ENCODE measurements at regions not wholly inside any gene's neighbourhood (a gene's known extent, or its start where the extent isn't known, plus 50 kb on each side); places are given as distances from the start of the nearest gene placed in this dataset.
A peak's percentile ranks its signal among the peaks of the same experiment; 100 is the strongest.

DNA sequence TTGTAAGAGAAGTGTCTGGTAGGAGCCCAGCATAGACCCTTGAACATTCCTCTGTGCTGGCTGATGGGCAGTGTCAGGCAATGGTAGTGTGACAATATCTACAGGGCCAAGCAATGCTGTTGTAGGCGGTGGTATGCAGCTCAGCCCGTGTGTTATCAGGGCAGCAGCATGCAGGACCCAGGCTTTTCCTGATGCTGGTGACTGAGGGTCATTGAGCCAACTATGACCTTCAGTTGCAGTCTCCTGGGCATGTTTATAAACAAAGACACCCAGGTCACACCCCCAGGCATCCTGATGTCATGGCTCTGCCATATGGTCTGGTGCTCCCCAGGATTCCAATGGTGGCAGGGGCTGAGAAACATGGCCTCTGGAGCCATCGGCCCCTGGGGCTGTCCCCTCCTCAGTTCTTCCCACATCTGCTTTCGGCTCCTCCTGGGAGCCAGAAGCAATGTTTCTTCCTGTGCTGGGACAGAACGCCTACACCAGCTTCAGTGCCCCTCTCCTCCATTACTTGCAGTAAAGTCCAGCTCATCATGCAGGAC lies 518.0 kb upstream of the HS6ST1 start:
- DNase-seq = no peak

GRCh38 chr2:128838244-128838643 lies 519.6 kb upstream of the HS6ST1 start:
- DNase-seq = no peak

DNA sequence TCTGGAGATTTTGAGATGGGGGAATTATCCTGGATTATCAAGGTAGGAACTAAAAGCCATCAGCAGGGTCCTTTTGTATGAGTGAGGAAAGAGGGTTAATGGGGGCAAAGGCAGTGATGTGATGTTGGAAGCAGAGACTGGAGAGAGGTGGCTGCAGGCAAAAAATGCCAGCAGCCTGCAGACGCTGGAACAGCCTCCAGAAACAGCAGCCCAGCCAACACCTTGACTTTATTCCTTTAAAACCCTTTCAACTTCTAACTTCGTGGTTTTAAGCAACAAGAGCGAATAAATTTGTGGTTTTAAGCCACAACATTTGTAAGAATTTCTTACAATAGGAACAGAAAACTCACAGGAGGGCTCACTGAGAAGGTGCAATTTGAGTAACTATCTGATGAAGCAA lies 523.1 kb upstream of the HS6ST1 start:
- DNase-seq = no peak

DNA sequence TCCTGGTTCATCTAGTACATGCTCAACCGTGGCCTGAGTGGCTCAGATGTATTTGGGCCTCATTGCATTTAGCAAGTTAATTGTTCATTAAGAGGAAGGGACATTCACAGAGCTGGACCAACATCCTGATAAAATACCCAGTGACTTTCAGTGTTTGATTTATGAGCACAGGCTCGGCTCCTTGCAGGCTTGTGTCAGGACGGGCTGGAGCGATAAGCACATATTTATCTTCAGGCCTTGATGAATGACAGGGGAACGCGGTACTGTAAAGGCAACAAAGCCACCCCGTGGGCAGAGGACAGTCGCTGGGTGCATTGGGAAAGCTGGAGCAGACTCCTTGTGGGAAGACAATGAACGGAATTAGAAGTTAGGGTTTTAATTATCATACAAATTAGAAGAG lies 548.6 kb upstream of the HS6ST1 start:
- DNase-seq = no peak

DNA sequence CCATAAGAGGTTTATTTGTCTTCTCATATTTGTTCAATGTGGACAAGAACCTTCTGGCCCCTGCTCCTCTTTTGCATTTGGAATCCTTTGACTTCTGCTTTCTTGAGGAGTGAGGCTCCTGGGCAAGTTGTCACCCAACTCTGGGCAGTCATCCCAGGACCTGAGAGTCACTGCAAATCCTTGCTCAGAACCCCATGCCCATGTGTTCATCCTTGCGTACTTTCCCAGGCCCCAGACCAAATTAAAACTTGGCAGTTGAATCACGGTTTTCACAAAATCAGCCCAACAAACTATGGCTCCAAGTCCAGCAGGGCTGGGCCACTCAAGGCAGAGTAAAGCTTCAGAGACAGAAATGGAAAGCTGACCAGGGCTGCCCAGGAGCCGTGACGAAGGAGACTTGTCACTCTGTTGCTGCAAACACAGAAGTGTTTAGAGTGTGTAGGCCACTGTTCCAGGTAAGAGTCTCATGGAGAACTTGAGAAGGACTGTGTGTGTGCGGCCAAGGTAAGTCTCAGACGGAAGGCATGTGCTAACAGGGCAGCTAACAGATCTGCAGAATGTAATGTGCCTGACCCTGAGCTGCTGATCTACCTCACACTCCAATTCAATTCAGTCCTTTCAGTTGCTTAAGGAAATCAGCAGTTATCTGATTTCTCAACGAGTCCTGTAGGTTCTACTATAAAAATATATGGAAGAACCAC lies 549.4 kb upstream of the HS6ST1 start:
- no peak for DNase-seq

DNA sequence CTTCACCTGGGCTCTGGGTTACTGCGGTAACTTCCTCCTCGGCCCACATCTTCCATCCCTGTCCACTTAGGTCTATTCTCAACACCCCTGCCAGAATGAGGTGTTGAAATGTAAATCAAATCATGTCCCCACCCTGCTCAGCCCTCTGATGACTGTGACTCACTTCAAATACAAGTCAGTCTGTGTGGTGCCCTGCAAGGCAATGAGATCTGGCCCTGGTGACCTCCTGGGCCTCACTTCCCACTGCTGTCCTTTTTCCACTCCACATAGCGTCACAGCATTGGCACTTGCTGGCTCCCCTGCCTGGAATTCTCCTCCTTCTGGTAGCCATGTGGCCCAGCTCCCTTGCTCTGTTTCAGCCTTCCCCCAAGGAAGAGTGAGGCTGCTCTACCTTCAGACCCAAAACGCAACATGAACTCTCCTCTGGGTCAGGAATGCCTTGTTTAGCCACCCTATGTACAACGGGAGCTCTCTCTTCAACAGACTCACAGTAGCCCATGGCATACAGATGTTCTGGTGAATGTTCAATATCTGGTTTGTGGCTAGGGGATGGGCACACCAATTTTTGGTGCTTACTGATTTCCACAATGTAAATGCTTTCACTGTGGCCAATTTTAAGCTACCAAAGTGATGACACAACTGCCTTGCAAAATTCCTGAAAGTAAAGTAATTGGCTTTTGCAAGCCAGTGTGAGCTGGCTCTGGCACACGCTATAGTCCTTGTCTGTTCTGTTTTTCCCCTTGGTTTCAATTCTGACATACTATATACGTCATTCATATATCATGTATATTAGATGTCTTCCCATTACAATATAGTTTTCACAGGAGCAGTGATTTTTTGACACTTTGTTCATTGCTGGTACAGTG lies 550.3 kb upstream of the HS6ST1 start:
- no peak for DNase-seq

GRCh38 chr2:128874608-128875007 lies 555.9 kb upstream of the HS6ST1 start:
- no peak for DNase-seq

- DNase-seq = no peak
These were observed 558.6 kb upstream of the HS6ST1 start for GRCh38 chr2:128876986-128877983.

DNA sequence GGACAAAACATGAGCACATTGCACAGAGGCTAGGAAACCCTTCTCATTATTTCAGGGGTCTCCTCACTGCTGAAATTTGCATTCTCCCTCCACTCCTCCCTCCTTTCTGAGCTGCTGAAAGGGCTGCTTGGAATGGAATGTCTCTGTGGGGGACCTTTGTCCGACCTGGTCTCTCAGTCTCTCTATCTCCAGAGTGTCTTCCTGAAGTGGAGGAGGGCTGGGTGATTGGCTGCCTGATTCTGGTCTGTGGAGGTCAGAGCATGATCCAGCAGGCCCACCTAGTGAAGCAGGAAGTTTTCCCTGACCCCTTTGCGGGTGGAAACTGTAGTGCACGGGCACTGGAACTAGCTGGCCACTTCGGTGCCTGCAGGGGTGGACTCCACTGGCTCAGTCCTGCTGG lies 560.5 kb upstream of the HS6ST1 start:
- DNase-seq = no peak

DNA sequence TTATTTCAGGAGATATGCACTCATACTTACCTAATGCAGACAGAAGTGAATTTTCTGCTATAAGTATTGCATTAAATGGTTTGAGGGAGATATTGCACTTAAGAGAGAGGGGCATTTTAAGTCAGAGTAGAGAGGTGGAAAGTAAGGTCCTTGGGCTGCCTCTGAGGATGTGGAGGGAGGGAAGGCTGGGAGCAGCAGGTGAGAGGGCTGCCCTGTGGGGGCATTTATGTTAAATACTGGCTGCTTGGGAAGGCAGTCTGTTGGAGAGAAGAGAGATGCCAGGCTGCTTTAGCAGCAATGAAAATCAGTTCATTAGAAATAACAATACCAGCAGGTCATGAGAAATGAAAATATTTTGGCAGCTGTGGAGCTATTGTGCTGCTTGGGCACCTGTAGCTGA lies 576.2 kb upstream of the HS6ST1 start:
- DNase-seq = no peak

- DNase-seq = peak; percentile 77
These were observed 583.1 kb upstream of the HS6ST1 start for GRCh38 chr2:128901572-128902391.

DNA sequence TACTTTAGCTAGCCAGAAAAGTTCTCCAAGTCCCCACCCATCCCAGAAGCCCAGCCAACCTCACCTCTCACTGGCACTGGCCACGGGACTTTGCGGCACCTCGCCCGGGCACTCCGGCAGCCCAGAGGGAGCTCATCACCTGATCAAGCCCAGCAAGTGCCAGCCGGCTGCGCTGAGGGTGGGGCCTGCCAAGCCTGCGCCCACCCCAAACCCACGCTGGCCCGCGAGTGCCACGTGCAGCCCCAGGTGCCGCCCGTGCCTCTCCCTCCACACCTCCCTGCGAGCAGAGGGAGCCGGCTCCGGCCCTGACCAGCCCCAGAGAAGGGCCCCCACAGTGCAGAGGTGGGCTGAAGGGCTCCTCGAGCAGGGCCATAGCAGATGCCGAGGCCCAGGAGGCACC lies 585.0 kb upstream of the HS6ST1 start:
- DNase-seq = no peak

GRCh38 chr2:128911276-128911675 lies 592.6 kb upstream of the HS6ST1 start:
- DNase-seq = no peak

DNA sequence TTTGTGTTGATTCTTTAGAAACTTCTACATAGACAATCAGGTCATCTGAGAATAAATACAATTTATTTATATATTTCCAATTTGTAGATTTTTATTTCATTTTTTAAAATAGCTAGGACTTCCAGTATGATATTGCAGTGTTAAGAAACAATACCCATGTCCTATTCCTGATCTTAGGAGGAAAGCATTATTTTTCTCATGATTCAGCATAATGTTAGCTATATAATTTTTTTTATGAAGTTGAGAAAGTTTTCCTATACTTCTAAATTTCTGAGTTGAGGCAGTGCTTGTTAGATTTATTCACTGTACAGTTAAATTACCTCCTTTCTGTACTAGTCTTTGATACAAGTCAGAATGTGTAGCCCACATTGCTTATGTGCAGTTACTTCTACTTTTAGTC lies 595.7 kb upstream of the HS6ST1 start:
- no peak for DNase-seq

GRCh38 chr2:128921751-128922150 lies 603.1 kb upstream of the HS6ST1 start:
- DNase-seq = no peak

DNA sequence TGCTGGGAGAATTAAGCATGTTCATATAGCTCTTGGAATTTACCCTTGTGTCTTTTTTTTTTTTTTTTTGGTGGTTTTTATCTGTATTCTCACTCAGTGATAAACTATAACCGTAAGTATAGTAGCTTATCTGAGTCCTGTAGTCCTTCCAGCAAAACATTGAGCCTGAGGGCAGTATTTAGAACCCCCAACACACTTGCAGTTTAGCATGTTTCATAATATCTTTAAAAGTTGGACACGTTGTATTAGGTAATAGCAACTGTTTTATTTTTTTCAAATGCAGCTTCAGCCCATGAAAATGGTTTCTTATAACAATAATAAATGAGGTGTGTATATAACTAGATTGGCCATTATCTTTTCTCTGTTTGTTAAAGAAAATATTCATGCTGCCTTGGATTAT lies 603.5 kb upstream of the HS6ST1 start:
- no peak for DNase-seq

GRCh38 chr2:128925631-128926030 lies 607.0 kb upstream of the HS6ST1 start:
- no peak for DNase-seq

DNA sequence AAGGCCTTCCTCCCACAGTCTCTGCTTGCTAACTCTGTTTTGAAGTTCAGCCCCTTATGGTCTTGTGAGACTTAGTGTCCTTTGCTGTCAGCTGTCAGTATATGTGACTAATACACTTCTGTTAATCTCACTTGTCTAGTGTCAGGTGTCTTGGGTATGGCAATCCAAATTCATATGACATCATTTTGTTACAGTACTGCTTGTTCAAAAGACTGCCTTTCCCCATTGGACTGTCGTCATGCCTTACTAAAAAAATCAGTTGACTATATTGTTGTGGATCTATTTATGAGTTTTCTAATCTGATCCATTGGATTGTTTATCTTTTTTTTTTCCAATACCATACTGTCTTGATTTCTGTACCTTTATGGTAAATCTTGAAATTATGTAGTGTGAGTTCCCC lies 611.4 kb upstream of the HS6ST1 start:
- DNase-seq = no peak

GRCh38 chr2:128940378-128940777 lies 621.7 kb upstream of the HS6ST1 start:
- DNase-seq = no peak

- no peak for DNase-seq
These were observed 623.1 kb upstream of the HS6ST1 start for GRCh38 chr2:128941751-128942150.

- DNase-seq = no peak
These were observed 630.7 kb upstream of the HS6ST1 start for GRCh38 chr2:128949360-128949759.

DNA sequence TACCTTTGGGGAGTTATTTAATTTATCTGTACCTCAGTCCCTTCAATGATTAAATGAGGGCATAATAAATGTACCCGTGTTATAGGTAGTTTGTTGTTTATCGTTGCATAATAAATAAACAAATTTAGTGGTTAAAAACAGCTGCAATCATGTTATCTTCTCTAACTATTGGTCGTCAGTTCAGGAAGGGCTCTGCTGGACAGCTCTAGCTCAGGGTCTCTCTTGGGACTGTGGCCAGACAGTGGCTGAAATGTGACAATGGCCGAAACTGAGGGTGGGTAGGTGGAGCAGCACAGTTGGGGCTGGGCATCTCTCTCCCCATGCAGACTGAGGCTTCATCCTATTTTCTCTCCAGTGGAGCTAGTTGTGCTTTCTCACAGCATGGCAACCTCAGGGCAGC lies 632.1 kb upstream of the HS6ST1 start:
- no peak for DNase-seq
